HFFc6 (cell line): ENCODE measurements at regions not wholly inside any gene's neighbourhood (a gene's known extent, or its start where the extent isn't known, plus 50 kb on each side); places are given as distances from the start of the nearest gene placed in this dataset.
"Not testable (repeated sequence)": the region's sequence is repeated elsewhere in the genome, so short reads cannot be mapped to it uniquely, and the experiment has no call there.

ENCODE experiments used
- DNase-seq: peaks from one replicate; pipeline ENCODE4 v3.0.0-alpha.2; 2018
- H3K27ac Mint-ChIP-seq: 2 replicates; pipeline ENCODE4 v1.8.0; 2020; ENCODE audit warnings: mild to moderate bottlenecking, mixed read lengths
- H3K27me3 Mint-ChIP-seq: 2 replicates; pipeline ENCODE4 v1.8.0; 2021; ENCODE audit warnings: mild to moderate bottlenecking, moderate library complexity, mixed read lengths; ENCODE audit not compliant: insufficient read depth
- H3K36me3 Mint-ChIP-seq: 2 replicates; pipeline ENCODE4 v1.8.0; 2021; ENCODE audit warnings: low read depth, mixed read lengths
- H3K4me1 Mint-ChIP-seq: 2 replicates; pipeline ENCODE4 v1.8.0; 2020; ENCODE audit warnings: low read depth, mixed read lengths
- H3K4me3 Mint-ChIP-seq: 2 replicates; pipeline ENCODE4 v1.8.0; 2020; ENCODE audit warnings: mild to moderate bottlenecking, moderate library complexity, mixed read lengths
- H3K9me3 Mint-ChIP-seq: 2 replicates; pipeline ENCODE4 v1.8.0; 2020; ENCODE audit warnings: mild to moderate bottlenecking, mixed read lengths
- CTCF ChIP-seq: fragments of 200-600 bp; sonication (generic); IDR thresholded peaks from 2 replicates; pipeline ENCODE4 v1.5.0; 2021; ENCODE audit warnings: antibody characterized with exemption, mild to moderate bottlenecking

GRCh38 chr7:108663701-108664100 is 94.0 kb downstream of the DNAJB9 start:
- DNase-seq, result no peak
- Mint-ChIP-seq H3K9me3 (no peaks in the 10 kb centered on the region), H3K36me3 (no peaks in the 10 kb centered on the region), H3K4me3 (no peak overlapping the region), H3K27me3 (no peaks in the 10 kb centered on the region), H3K4me1 (no peaks in the 10 kb centered on the region), H3K27ac (no peak overlapping the region)
- no peak for TF ChIP-seq CTCF

GRCh38 chr7:108667216-108667615 is 97.5 kb downstream of the DNAJB9 start:
- Mint-ChIP-seq H3K27me3 (no peaks in the 10 kb centered on the region; the same call in 1 of the 2 replicates), H3K4me1 (no peaks in the 10 kb centered on the region), H3K27ac (no peak overlapping the region), H3K9me3 (peaks cover 12% of the 10 kb centered on the region), H3K4me3 (no peak overlapping the region), H3K36me3 (no peaks in the 10 kb centered on the region)
- DNase-seq, result no peak
- no peak for TF ChIP-seq CTCF

GRCh38 chr7:108669958-108670357 is 100.3 kb downstream of the DNAJB9 start:
- no peak overlapping the region for H3K4me3 Mint-ChIP-seq
- H3K27ac Mint-ChIP-seq, result no peak overlapping the region
- H3K27me3 Mint-ChIP-seq, result no peaks in the 10 kb centered on the region; the same call in 1 of the 2 replicates
- H3K36me3 Mint-ChIP-seq, result no peaks in the 10 kb centered on the region
- no peaks in the 10 kb centered on the region for H3K4me1 Mint-ChIP-seq
- peaks cover 19% of the 10 kb centered on the region for H3K9me3 Mint-ChIP-seq
- no peak for TF ChIP-seq CTCF
- no peak for DNase-seq

GRCh38 chr7:108673699-108674098 is 104.0 kb downstream of the DNAJB9 start:
- not testable (repeated sequence) for DNase-seq, H3K27ac Mint-ChIP-seq, H3K36me3 Mint-ChIP-seq, H3K4me3 Mint-ChIP-seq, H3K27me3 Mint-ChIP-seq, H3K4me1 Mint-ChIP-seq
- peaks cover 26% of the 10 kb centered on the region for H3K9me3 Mint-ChIP-seq

GRCh38 chr7:108684629-108685028 is 115.0 kb downstream of the DNAJB9 start:
- H3K9me3 Mint-ChIP-seq, result peaks cover 8% of the 10 kb centered on the region
- no peak for DNase-seq
- H3K4me3 Mint-ChIP-seq, result no peak overlapping the region
- H3K4me1 Mint-ChIP-seq, result no peaks in the 10 kb centered on the region
- H3K36me3 Mint-ChIP-seq, result no peaks in the 10 kb centered on the region
- no peak overlapping the region for H3K27ac Mint-ChIP-seq
- TF ChIP-seq CTCF, result no peak
- H3K27me3 Mint-ChIP-seq, result no peaks in the 10 kb centered on the region

GRCh38 chr7:108686494-108686893 is 116.8 kb downstream of the DNAJB9 start:
- no peak for TF ChIP-seq CTCF
- H3K9me3 Mint-ChIP-seq, result peaks cover 23% of the 10 kb centered on the region
- no peak overlapping the region for H3K4me3 Mint-ChIP-seq
- H3K4me1 Mint-ChIP-seq, result no peaks in the 10 kb centered on the region
- H3K27me3 Mint-ChIP-seq, result no peaks in the 10 kb centered on the region
- H3K27ac Mint-ChIP-seq, result no peak overlapping the region
- no peak for DNase-seq
- H3K36me3 Mint-ChIP-seq, result no peaks in the 10 kb centered on the region
